Breast epithelium (tissue), 4 donors: ENCODE measurements at regions not wholly inside any gene's neighbourhood (a gene's known extent, or its start where the extent isn't known, plus 50 kb on each side); places are given as distances from the start of the nearest gene placed in this dataset.

Experiments
- DNase-seq, 2 donors: peaks; one replicate each; pipeline ENCODE4 v3.0.0-alpha.2; 2019; ENCODE audit warnings: low spot score in 2 of 2
- H3K27ac ChIP-seq, 2 donors: fragments of 200-600 bp; sonication (generic) in 1 of 2; one replicate each; pipeline ENCODE4 v1.5.1; 2016 to 2019; ENCODE audit warnings: mild to moderate bottlenecking in 1 of 2
- H3K27me3 ChIP-seq, 2 donors: fragments of 200-600 bp; sonication (generic) in 1 of 2; one replicate each; pipeline versions ENCODE4 v1.5.1 to v1.6.0; 2017 to 2019; ENCODE audit warnings: control low read depth in 1 of 2, mild to moderate bottlenecking in 1 of 2
- H3K36me3 ChIP-seq: fragments of 200-600 bp; one replicate; pipeline ENCODE4 v1.5.1; 2019
- H3K4me1 ChIP-seq, 2 donors: fragments of 200-600 bp; sonication (generic); one replicate each; pipeline ENCODE4 v1.5.1; 2016 to 2019; ENCODE audit warnings: control low read depth in 1 of 2
- H3K4me3 ChIP-seq, 3 donors: fragments of 200-600 bp; sonication (generic); 1 replicate in 2 of 3; 2 replicates in 1 of 3; pipeline ENCODE4 v1.5.1; 2016 to 2019; ENCODE audit warnings: mild to moderate bottlenecking in 3 of 3, moderate library complexity in 2 of 3
- H3K9me3 ChIP-seq, 2 donors: fragments of 200-600 bp; sonication (generic) in 1 of 2; one replicate each; pipeline ENCODE4 v1.5.1; 2016 to 2019; ENCODE audit warnings: control low read depth in 1 of 2
- CTCF ChIP-seq, 3 donors: fragments of 450-650 bp; IDR thresholded peaks; one replicate each; pipeline ENCODE4 v1.5.1; 2016 to 2017; ENCODE audit warnings: antibody characterized with exemption in 3 of 3, mild to moderate bottlenecking in 3 of 3, moderate library complexity in 3 of 3
- POLR2A ChIP-seq: fragments of 450-650 bp; IDR thresholded peaks from one replicate; pipeline ENCODE4 v1.6.1; 2016; ENCODE audit warnings: antibody characterized with exemption, mild to moderate bottlenecking, moderate library complexity
- POLR2AphosphoS5 ChIP-seq, 3 donors: sonication (generic); formaldehyde crosslinking; IDR thresholded peaks; one replicate each; pipeline ENCODE4 v1.6.1; 2017; ENCODE audit warnings: antibody characterized with exemption in 3 of 3
- intact Hi-C: fragments of 100-400 bp; cut with DNase I; formaldehyde crosslinking; loops from one replicate; pipeline ENCODE4 v1.15.1; 2023; ENCODE audit warnings: low total_unique reads

DNA sequence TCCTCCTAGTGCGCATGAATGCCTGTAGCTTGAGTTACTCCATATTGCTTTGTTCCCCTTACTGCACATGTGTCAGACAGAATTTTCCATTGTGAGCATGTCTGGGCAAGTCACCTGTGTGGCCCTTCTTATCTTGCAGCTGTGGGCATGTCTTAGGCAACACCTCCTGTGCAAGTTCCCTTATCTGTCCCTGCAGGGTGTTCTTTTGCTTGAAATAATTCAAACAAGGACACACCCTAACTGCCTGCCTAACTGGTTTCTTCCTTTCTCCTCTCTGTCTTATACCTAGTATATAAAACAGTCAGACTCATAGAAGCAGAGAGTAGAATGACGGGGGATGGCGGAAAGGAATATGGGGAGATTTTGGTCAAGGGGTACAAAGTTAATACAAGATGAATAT lies 421.1 kb upstream of the SORCS1 start:
- Histone ChIP-seq H3K27me3 (no peaks in the 10 kb centered on the region), H3K4me1 (no peaks in the 10 kb centered on the region), H3K4me3 (no peak overlapping the region), H3K9me3 (peaks cover 15 to 17% of the 10 kb centered on the region in 2 donors), H3K36me3 (no peaks in the 10 kb centered on the region), H3K27ac (no peak overlapping the region)
- TF ChIP-seq POLR2AphosphoS5 (IDR thresholded peaks at IDR 0.05): no peak
- TF ChIP-seq POLR2A: no peak
- no peak for TF ChIP-seq CTCF (IDR thresholded peaks at IDR 0.05)
- DNase-seq: no peak
- intact Hi-C loops: no loop called here

DNA sequence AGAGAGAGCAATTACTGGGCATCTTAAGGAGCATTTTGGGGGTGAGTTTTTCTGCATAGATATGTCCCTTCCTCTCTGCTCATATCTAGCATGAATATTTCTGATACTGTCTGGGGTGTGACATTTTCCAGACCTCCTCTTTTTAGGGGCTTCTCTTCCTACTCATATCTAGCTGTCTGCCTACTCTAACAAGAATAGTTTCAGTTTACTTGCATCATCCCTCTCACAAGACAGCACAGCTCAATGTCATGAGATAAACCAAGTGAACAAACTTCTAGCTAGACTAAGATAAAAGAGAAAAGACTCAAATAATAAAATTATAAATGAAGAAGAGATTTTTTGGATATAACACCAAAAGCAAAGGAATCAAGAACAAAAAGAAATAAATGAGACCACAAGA lies 419.5 kb upstream of the SORCS1 start:
- no peak for DNase-seq
- no peaks in the 10 kb centered on the region for H3K27me3 ChIP-seq
- H3K9me3 ChIP-seq: peaks cover 15 to 17% of the 10 kb centered on the region in 2 donors
- no peak for TF ChIP-seq CTCF (IDR thresholded peaks at IDR 0.05)
- no peak for TF ChIP-seq POLR2A
- no peak for TF ChIP-seq POLR2AphosphoS5 (IDR thresholded peaks at IDR 0.05)
- H3K36me3 ChIP-seq: no peaks in the 10 kb centered on the region
- H3K27ac ChIP-seq: no peak overlapping the region
- no peak overlapping the region for H3K4me3 ChIP-seq
- no peaks in the 10 kb centered on the region for H3K4me1 ChIP-seq
- intact Hi-C loops: no loop called here

DNA sequence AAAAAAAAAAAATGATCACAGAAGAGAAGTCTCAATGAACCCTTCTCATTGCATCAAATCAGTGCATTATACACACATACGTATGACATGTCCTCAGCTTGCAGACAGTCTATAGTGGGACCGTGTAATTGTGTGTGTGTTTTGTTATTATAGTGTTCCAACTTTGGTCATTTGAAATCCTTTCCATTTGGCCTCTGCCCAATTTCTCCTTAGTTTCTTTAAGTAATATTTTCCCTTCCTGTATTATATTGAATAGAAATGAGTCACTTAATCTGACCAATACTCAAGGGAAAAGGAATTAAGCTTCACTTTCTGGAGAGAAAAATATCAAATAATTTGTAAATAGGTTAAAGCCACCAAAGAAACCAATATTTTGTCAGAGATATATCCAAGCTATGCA lies 415.5 kb upstream of the SORCS1 start:
- H3K27me3 ChIP-seq: no peaks in the 10 kb centered on the region
- DNase-seq: no peak
- peaks cover 0 to 7% of the 10 kb centered on the region in 2 donors for H3K9me3 ChIP-seq
- no peaks in the 10 kb centered on the region for H3K4me1 ChIP-seq
- no peak overlapping the region for H3K27ac ChIP-seq
- intact Hi-C loops: no loop called here
- H3K36me3 ChIP-seq: no peaks in the 10 kb centered on the region
- no peak overlapping the region for H3K4me3 ChIP-seq
- TF ChIP-seq POLR2AphosphoS5 (IDR thresholded peaks at IDR 0.05) (no peak), POLR2A (no peak), CTCF (IDR thresholded peaks at IDR 0.05) (no peak)

DNA sequence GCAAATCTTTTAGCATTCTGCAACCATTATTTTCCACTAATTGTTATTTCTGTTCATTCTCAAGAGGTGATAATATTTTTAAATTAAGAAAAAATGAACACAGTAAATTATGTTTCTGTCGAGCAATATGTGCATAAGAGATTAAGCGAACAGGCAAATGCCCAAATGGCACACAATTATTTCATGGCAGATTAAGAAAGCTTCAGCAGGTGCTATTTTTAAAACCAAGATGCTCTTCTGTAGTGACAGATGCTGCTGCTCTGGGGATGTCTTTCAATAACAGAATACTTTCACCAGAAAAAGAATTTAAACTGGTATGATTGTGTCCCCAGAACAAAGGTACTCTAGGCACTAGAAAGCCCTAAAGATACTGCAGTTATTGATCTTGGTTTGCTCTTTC lies 412.7 kb upstream of the SORCS1 start:
- TF ChIP-seq POLR2A (no peak), CTCF (IDR thresholded peaks at IDR 0.05) (no peak), POLR2AphosphoS5 (IDR thresholded peaks at IDR 0.05) (no peak)
- no peak for DNase-seq
- Histone ChIP-seq H3K27me3 (no peaks in the 10 kb centered on the region), H3K36me3 (no peaks in the 10 kb centered on the region), H3K4me3 (no peak overlapping the region), H3K27ac (no peak overlapping the region), H3K4me1 (no peaks in the 10 kb centered on the region), H3K9me3 (no peaks in the 10 kb centered on the region)
- intact Hi-C loops: no loop called here

DNA sequence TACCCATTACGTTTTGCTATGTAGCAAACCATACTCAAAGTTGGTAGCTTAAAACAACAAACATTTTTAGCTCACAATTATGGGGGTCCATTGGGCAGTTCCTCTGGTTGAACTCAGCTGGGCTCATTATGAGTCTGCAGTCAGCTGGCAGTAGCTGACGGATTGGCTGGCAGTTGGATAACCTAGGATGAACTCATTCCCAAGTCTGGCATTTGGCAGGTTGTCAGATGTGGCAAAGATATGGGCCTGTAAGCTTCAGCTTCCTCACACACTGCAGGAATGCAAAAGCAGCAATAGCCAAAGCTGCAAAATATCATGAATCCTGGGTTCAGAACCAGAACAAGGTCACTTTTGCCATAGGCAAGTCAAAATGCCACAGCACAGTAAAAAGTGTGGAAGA lies 412.2 kb upstream of the SORCS1 start:
- H3K36me3 ChIP-seq: no peaks in the 10 kb centered on the region
- intact Hi-C loops: no loop called here
- H3K9me3 ChIP-seq: no peaks in the 10 kb centered on the region
- H3K4me1 ChIP-seq: no peaks in the 10 kb centered on the region
- H3K27ac ChIP-seq: no peak overlapping the region
- DNase-seq: no peak
- no peaks in the 10 kb centered on the region for H3K27me3 ChIP-seq
- H3K4me3 ChIP-seq: no peak overlapping the region
- TF ChIP-seq POLR2A: no peak
- TF ChIP-seq CTCF (IDR thresholded peaks at IDR 0.05): no peak
- TF ChIP-seq POLR2AphosphoS5 (IDR thresholded peaks at IDR 0.05): no peak
